ENCODE measurements at regions not wholly inside any gene's neighbourhood (a gene's known extent, or its start where the extent isn't known, plus 50 kb on each side); places are given as distances from the start of the nearest gene placed in this dataset.

DNA sequence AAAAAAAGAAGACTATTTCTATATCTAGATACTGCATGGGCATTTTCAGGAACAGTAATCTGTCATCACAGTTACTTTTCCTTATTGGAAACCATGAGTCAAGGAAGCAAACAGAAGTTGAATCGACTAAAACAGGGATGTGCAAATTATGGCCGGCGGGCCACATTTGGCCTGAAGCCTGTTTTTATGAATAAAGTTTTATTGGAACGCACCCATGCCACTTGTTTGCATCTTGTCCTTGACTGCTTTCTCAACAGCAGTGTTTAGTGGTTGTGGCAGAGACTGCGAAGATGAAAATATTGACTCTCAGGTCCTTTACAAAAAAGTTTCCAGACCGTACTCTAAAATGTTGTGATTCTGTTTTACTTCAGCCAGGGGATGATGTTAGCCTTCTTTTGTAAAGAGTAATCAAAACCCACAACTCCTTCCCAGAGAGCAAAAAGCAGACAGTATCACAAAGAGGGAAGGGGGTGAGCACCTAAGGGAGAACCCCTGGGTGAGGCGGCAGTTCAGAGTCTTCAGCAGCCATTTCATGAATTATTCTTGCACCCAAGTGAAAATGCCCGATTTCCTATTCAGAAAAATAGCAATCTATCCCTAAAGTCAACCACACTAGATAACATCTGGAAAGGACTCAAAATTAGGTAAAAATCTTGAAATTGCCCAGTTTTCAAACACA is 190.4 kb downstream of the MYLK4 start:
- H3K27ac ChIP-seq: no peak overlapping the region

DNA sequence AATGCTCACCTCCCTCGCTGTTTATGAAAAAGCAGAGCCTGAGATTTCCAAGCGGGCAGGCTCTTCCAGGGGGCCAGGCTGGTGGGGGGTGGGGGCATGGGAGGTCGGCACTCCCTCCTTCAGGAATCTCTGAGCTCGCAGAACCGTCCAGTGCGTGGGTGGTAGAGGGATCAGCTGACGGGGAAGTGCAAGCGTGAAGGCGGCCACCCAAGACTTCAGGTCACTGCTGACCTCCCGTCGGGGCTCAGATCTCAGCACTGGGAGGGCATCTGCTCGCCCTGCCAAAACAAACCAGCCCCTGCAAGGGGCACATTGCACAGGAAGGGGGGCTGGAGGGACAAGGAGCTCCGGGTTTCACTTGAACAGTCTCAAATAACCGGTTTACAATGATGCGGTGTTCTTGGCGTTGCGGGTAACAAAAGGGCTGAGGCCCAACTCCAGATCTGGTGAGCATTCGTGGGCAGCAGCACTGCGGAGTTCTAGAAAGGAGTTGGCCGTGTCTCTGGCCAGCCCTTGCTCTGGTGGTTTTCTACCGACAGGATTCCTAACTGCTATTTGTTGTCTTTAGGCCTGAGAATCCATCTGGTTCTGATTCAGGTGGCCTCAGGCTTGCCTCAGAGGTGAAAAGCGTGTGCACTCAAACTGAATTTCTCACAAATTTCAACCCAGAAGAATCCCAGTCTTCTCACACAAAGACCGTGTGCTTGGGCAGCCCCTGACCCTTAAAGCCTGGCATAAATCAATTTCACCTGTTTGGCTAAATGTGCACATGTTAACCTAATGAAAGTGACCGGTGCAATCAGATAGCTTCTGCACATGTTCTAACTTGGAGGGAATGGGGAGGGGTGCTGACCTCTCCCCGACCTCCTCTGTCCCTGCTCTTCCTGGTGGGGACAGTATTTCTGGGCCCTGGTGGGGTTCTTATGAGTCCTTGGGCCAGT is 191.6 kb downstream of the MYLK4 start:
- 87 to 90% methylated on average over 22 to 24 of the region's 25 CpGs for WGBS, 2 donors
- TF ChIP-seq POLR2A (IDR thresholded peaks at IDR 0.05) (no peak), EP300 (IDR thresholded peaks at IDR 0.05) (no peak), POLR2AphosphoS5 (IDR thresholded peaks at IDR 0.05) (no peak)
- TF ChIP-seq, protein P1, sequence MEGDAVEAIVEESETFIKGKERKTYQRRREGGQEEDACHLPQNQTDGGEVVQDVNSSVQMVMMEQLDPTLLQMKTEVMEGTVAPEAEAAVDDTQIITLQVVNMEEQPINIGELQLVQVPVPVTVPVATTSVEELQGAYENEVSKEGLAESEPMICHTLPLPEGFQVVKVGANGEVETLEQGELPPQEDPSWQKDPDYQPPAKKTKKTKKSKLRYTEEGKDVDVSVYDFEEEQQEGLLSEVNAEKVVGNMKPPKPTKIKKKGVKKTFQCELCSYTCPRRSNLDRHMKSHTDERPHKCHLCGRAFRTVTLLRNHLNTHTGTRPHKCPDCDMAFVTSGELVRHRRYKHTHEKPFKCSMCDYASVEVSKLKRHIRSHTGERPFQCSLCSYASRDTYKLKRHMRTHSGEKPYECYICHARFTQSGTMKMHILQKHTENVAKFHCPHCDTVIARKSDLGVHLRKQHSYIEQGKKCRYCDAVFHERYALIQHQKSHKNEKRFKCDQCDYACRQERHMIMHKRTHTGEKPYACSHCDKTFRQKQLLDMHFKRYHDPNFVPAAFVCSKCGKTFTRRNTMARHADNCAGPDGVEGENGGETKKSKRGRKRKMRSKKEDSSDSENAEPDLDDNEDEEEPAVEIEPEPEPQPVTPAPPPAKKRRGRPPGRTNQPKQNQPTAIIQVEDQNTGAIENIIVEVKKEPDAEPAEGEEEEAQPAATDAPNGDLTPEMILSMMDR (IDR thresholded peaks at IDR 0.05): no peak
- H3K4me3 ChIP-seq: no peak overlapping the region
- H3K4me1 ChIP-seq: peaks cover 0 to 7% (median 5%) of the 10 kb centered on the region in 4 donors
- H3K36me3 ChIP-seq: no peaks in the 10 kb centered on the region
- no peak for ATAC-seq (ENCODE audit: low FRiP score in 2 of 2)
- H3K9me3 ChIP-seq: no peaks in the 10 kb centered on the region
- H3K27me3 ChIP-seq: no peaks in the 10 kb centered on the region
- no peak overlapping the region for H3K27ac ChIP-seq
- DNase-seq: peak in 1 of 2 donors; percentile 33

More for the DNA sequence above, 190.4 kb downstream of the MYLK4 start:
- H3K9me3 ChIP-seq: no peaks in the 10 kb centered on the region
- H3K36me3 ChIP-seq: no peaks in the 10 kb centered on the region
- DNase-seq (no peak), ATAC-seq (ENCODE audit: low FRiP score in 2 of 2) (no peak)
- TF ChIP-seq, protein P1 (IDR thresholded peaks at IDR 0.05): no peak
- TF ChIP-seq POLR2AphosphoS5 (IDR thresholded peaks at IDR 0.05) (no peak), EP300 (IDR thresholded peaks at IDR 0.05) (no peak), POLR2A (IDR thresholded peaks at IDR 0.05) (no peak)
- H3K4me1 ChIP-seq: peaks cover 0 to 7% (median 5%) of the 10 kb centered on the region in 4 donors
- H3K27me3 ChIP-seq: no peaks in the 10 kb centered on the region
- WGBS, 2 donors: 81 to 86% methylated on average over 8 of the region's 8 CpGs
- H3K4me3 ChIP-seq: no peak overlapping the region

DNA sequence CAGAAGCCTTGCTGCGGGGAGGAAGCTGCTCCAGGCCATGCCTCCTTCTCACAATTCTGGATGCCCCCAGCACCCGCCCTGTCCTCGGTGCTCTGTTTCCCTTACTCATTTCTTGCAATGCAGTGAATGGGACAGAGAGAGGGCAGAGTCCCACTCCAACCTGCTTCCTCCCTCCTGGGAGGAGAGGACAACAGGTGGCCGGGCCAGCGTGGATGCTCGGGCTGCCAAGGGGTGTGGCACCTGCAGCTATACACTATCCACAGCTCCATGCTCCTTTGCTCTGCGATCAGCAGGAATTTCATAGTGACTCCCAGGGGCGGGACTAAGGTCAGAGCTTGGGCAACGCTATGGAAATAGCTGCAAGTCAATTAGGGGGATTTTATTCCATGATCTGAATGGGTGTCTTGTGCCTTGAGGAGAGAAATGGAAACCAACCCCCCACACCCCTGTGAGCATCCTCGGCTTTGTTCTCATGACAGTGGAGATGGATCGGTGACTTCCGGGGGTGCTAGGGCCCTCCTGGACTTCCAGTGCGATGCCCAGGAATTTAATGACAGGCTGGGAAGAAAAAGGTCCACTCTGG is 192.5 kb downstream of the MYLK4 start:
- H3K4me1 ChIP-seq: peaks cover 0 to 4% (median 2%) of the 10 kb centered on the region in 4 donors
- WGBS, 2 donors: 89 to 91% methylated on average over 13 of the region's 13 CpGs
- H3K27ac ChIP-seq: no peak overlapping the region
- TF ChIP-seq POLR2AphosphoS5 (IDR thresholded peaks at IDR 0.05): no peak
- TF ChIP-seq, protein P1 (IDR thresholded peaks at IDR 0.05): no peak
- no peak for TF ChIP-seq POLR2A (IDR thresholded peaks at IDR 0.05)
- no peak for TF ChIP-seq EP300 (IDR thresholded peaks at IDR 0.05)
- H3K9me3 ChIP-seq: no peaks in the 10 kb centered on the region
- H3K4me3 ChIP-seq: no peak overlapping the region
- ATAC-seq (ENCODE audit: low FRiP score in 2 of 2) (peak; percentile 12 to 45), DNase-seq (peak in 1 of 2 donors; percentile 48)
- H3K27me3 ChIP-seq: no peaks in the 10 kb centered on the region
- H3K36me3 ChIP-seq: no peaks in the 10 kb centered on the region

DNA sequence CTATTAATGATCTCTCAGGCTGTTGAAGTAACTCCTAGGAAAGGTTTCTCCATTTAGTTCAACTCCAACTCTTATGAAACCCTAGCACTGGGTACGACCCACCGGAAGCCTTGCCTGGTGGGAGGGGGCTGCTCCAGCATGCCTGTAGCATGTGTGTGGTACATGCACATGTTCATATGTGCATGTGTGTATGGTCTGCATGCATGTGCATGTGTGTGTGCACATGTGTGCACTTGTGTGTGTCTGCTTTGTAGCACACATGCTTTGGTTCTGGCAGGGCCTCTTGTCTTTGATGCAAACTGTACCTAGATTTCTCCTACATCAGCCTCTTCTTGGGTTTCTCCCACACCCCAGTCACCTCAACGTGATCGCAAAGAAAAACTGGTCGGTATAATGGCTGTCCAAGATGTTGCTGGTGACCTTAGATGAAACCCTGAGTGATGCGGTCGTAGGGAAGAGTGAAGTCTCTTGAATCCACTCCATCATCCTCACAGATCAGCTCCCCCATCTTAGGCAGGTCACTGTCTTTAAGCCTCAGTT is 193.5 kb downstream of the MYLK4 start:
- 80 to 82% methylated on average over 7 of the region's 7 CpGs for WGBS, 2 donors
- no peak overlapping the region for H3K4me3 ChIP-seq
- no peaks in the 10 kb centered on the region for H3K36me3 ChIP-seq
- no peaks in the 10 kb centered on the region for H3K27me3 ChIP-seq
- no peak overlapping the region for H3K27ac ChIP-seq
- ATAC-seq (ENCODE audit: low FRiP score in 2 of 2) (no peak), DNase-seq (no peak)
- no peaks in the 10 kb centered on the region for H3K4me1 ChIP-seq
- no peaks in the 10 kb centered on the region for H3K9me3 ChIP-seq
- TF ChIP-seq EP300 (IDR thresholded peaks at IDR 0.05) (no peak), POLR2A (IDR thresholded peaks at IDR 0.05) (no peak), POLR2AphosphoS5 (IDR thresholded peaks at IDR 0.05) (no peak)
- TF ChIP-seq, protein P1 (IDR thresholded peaks at IDR 0.05): no peak
